Astrocyte of the cerebellum (primary cell): ENCODE measurements at regions not wholly inside any gene's neighbourhood (a gene's known extent, or its start where the extent isn't known, plus 50 kb on each side); places are given as distances from the start of the nearest gene placed in this dataset.

Source experiments
- DNase-seq: peaks from one replicate; pipeline ENCODE4 v3.0.0-alpha.2; 2011; ENCODE audit warnings: low read depth
- H3K4me3 ChIP-seq: 2 replicates; pipeline ENCODE4 v1.5.1; 2011; ENCODE audit warnings: mild to moderate bottlenecking, low read depth, low read length, moderate library complexity
- in situ Hi-C: cut with HindIII; loops from 2 replicates; pipeline ENCODE4 v1.10.0; 2017; ENCODE audit warnings: low sequenced_read_pairs
- TF ChIP-seq, protein P1 (sequence below): IDR thresholded peaks from 2 replicates; pipeline ENCODE4 v1.5.1; 2012; ENCODE audit warnings: low read length, low read depth, moderate library complexity, mild to moderate bottlenecking; ENCODE audit errors: missing control alignments

DNA sequence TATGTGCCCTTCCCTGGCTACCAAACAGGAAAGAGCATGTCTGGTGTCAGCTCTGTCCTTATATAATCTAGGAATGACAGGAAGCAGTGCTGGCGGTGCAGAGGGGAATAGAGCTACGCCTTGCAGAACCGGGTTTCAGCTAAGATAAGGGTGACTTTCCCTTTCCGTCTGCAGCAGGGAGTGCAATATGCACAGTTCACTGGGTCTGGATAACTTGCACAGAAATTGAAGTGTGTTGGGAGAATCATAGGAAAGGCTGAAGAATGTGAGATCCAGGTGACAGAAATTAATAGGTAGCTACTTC is 90.0 kb upstream of the TSHZ3 start:
- DNase-seq, result no peak
- in situ Hi-C loops, result no loop called here
- no peak overlapping the region for H3K4me3 ChIP-seq
- TF ChIP-seq, protein P1, sequence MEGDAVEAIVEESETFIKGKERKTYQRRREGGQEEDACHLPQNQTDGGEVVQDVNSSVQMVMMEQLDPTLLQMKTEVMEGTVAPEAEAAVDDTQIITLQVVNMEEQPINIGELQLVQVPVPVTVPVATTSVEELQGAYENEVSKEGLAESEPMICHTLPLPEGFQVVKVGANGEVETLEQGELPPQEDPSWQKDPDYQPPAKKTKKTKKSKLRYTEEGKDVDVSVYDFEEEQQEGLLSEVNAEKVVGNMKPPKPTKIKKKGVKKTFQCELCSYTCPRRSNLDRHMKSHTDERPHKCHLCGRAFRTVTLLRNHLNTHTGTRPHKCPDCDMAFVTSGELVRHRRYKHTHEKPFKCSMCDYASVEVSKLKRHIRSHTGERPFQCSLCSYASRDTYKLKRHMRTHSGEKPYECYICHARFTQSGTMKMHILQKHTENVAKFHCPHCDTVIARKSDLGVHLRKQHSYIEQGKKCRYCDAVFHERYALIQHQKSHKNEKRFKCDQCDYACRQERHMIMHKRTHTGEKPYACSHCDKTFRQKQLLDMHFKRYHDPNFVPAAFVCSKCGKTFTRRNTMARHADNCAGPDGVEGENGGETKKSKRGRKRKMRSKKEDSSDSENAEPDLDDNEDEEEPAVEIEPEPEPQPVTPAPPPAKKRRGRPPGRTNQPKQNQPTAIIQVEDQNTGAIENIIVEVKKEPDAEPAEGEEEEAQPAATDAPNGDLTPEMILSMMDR, result no peak

DNA sequence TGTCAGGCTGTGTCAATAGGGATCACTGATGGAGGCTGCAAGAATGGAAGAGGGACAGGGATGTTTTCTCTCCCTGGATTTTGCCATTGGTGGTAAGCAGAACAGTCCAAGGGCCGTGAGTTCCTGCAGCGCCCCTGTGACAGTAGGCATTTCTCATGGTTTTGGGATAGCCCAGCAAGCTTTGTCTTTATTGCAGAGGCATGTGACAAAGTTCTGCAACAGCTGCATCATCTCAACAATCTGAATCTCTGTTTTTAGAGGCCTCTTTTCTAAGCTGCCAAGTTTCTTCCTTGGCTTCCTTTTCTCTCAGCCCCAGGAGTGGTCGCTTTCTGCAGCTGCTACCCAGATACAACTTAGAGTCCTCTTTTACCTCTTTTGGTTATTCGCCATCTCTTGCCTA is 95.7 kb upstream of the TSHZ3 start:
- no peak overlapping the region for H3K4me3 ChIP-seq
- no peak for DNase-seq
- in situ Hi-C loops, result loop anchor here (5.0 kb wide), 1 partner anchor 33 kb away; no protein-coding TSS in a partner anchor
- TF ChIP-seq, protein P1, result no peak

DNA sequence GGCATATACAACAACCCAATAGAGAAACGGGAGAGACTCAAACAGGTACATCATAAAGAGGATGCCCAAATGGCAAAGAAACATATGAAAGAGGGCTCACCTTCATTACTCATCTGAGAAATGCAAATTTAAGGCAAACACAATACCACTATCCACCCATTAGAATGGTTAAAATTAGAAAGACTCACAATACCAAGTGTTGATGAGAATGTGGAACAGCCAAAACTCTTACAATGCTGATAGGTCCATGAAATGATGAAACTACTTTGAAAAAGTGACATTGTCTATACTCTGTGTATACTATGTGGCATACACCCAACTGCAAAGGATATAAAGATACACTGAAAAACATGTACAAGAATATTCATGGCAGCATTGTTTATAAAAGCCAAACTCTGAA is 96.2 kb upstream of the TSHZ3 start:
- in situ Hi-C loops, result loop anchor here (5.0 kb wide), 1 partner anchor 33 kb away; no protein-coding TSS in a partner anchor
- DNase-seq, result no peak
- TF ChIP-seq, protein P1, result no peak

DNA sequence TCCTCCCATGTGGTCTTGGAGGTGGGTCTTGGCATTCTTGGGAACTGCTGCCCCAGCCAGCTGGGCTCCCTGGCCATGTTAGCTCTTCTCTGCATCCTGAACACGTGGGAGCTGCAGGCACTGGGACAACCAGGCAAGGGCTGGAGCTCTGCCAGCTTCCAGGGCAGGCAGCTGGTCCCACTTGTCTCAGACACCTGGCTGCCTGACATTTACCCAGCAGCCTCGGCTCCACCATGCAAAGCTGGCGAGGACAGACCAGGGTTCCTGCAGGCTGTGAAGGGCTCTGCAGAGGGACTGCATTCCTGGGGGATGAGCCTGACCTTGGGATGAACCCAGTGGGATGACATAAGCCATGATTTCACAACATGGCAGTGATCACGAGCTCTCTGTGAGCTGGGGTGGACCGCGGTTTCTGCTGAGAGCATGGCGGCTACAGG is 99.0 kb upstream of the TSHZ3 start:
- H3K4me3 ChIP-seq, result no peak overlapping the region
- in situ Hi-C loops, result loop anchor here (5.0 kb wide), 1 partner anchor 36 kb away; no protein-coding TSS in a partner anchor
- DNase-seq, result no peak
- TF ChIP-seq, protein P1, result no peak

More for the DNA sequence above, 96.2 kb upstream of the TSHZ3 start:
- H3K4me3 ChIP-seq, result no peak overlapping the region

DNA sequence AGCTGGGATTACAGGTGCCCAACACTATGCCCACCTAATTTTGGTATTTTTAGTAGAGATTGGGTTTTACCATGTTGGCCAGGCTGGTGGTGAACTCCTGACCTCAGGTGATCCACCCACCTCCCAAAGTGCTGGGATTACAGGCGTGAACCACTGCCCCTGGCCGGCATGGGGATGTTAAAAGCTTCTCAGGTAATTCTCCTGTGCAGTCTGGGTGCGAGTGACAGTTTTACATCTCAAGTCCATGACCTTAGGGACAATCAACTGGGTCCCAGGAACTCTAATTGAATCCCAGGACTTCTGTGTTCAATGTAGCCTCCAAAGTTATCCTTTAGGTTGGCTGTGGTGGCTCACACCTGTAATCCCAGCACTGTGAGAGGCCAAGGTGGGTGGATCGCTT is 100.1 kb upstream of the TSHZ3 start:
- H3K4me3 ChIP-seq, result no peak overlapping the region
- in situ Hi-C loops, result loop anchor here (5.0 kb wide), 1 partner anchor 37 kb away; no protein-coding TSS in a partner anchor
- DNase-seq, result no peak
- TF ChIP-seq, protein P1, result no peak

DNA sequence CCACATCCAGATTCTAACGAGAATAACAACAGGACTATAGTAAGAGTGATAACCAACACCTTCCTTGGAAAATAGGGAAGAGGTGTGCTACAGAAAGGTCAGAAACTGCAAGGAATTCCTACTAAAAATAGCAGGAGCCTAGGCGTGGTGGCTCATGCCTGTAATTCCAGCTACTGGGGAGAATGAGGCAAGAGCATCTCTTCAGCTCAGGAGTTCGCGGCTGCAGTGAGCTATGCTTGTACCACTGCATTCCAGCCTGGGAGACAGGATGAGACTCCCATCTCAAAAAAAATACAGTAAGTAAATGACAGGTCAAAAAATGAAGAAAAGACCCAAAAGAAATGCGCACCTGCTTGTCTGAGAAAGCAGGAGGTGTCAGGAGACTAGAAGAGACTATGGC is 101.5 kb upstream of the TSHZ3 start:
- DNase-seq, result no peak
- TF ChIP-seq, protein P1, result no peak
- in situ Hi-C loops, result no loop called here
- no peak overlapping the region for H3K4me3 ChIP-seq
